Fibroblast of gingiva (primary cell): ENCODE measurements at regions not wholly inside any gene's neighbourhood (a gene's known extent, or its start where the extent isn't known, plus 50 kb on each side); places are given as distances from the start of the nearest gene placed in this dataset.
"Not testable (repeated sequence)": the region's sequence is repeated elsewhere in the genome, so short reads cannot be mapped to it uniquely, and the experiment has no call there.

ENCODE experiments used
- DNase-seq: peaks from one replicate; pipeline ENCODE4 v3.0.0-alpha.2; 2011; ENCODE audit warnings: low read depth

DNA sequence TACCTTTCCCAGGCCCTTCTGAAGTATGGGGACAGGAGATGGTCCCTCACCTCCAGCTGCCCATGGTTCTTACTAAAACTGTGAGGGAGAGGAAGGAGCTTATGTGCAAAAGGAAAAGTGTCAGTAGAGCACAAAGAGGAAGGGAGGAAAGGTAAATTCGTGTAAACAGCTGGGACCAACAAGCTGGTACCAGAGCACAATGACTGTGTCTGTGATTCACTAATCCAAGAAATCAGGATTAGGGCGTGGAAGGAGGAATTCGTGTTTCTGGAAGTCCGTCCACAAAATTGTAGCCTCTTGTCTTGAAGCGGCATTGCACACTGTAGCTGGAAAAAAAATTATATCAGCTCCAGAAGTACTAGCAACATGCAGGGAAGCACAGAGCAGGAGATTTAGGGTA lies 129.0 kb upstream of the RREB1 start:
- DNase-seq: no peak

DNA sequence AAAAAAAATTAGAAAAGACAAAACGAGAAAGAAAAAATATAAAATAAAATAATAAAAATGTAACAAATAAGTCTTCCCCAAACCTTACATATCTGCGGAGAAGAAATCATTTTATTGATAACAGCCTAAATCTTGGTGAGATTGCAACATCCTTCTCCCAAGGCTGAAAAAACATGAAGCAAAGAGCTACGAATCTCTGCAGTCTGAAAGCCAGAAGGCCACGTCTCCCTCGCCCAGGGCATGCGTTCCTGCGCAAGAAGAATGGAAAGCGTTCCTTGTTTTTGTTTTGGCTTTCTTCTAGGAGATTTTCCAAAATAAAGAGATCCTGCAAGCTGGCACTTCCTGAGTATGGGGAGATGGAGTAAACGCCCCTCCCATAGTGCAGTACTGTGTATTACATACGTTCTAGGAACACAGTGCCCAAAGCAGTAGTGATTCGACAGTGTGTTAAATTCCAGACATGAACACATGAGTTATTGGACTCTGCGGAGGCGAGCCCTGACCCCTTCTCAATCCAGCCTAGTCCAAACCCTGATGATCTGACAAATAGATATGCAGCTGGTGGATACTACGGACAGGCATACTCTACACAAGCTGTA lies 126.7 kb upstream of the RREB1 start:
- DNase-seq: no peak

DNA sequence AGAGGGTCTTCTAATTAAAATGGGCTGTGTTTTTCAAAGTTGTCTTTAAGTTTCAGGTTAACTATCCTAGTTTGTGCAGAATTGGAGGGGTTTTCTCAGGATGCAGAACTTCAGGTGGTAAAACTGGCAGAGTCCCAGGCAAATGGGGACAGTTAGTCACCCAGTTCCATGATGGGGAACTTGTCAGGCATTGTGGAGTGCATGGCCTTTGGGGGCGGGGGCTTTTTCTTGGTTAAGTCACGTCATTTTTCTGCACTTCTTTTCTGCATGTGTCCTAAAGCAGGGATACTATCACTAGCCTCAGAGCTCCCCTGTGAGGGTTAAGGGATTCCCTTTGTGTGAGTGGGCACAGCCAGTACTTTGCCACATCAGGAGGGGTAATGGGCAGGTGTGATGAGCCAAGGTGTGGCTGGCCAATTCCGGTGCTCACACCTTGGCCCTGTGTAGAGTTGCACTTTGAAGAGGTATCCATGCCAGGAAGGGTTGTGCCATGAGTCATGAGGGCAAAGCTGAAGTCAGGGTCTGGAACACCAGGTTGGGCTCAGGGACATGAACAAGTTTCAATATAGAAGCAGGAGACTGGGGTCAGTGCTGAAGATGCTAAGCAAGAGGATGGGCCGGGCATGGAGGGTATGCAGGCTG lies 126.0 kb upstream of the RREB1 start:
- DNase-seq: no peak

DNA sequence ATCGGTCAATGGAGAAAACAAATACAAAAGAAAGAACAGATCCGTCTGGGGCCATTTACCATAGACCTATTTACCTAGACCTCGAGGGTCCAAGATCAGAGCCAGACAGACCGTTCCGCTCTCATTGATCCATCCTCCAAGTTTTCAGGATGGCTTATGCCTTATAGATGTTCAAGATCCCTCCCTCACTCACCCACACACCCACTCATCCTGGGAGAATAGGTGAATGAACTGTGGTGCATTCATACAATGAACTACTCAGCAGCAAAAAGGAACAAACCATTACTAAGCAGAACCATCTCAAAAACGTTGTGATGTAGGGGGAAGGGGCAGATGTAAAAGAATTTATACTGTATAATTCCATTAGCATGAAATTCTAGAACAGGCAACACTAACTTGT lies 125.1 kb upstream of the RREB1 start:
- no peak for DNase-seq

DNA sequence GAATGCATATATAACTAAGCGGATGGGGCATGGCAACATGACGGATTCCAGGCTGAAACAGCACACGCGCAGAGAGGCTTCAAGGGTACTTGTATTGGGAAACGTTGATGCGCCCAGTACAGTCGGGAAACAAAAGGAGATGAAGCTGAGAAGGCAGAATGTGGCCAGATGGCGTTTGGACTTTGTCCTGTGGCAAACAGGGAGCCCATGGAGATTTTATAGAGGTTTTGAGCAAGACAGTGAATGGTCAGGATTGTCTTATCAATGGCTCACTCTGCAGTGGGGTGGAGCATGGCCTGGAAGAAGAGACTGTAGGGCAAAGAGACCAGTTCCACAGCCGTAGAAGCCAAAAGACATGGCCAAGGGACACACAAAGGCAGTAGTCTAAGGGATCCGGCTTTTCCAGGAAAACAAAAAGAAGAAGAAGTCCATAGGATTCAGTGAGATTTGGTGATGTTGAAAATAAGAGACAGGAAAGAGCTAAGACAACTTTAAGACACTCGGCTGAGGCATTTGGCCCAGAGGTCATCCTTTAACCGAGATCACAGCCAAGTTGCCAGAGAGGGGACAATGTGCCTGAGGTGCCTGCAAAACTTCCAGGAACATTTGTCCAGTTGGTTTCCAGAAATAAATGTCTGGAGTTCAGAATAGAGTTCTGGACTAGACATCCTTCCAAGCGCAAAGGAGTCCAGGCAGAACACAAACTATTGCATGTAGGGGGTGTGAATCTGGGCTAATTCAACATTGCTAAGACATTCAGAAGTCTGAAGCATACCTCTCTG lies 123.0 kb upstream of the RREB1 start:
- no peak for DNase-seq

DNA sequence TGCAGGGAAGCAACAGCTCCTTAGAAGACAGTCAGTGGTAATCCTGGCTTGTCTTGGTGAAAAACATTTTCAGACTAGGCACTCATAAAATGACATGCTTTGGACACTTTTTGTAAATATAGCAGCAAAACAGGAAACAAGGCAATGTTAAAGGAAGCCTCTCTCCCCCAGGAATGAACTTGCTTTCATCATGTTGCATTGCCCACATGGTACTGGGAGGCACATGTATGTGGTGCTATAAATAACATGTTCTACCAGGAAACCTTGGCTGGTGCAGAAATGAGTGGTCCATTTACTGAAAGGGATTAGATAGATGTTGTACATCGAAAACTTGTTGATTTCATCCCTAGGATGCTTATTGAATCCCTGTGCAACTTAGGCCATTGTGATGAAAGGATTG lies 121.4 kb upstream of the RREB1 start:
- no peak for DNase-seq

DNA sequence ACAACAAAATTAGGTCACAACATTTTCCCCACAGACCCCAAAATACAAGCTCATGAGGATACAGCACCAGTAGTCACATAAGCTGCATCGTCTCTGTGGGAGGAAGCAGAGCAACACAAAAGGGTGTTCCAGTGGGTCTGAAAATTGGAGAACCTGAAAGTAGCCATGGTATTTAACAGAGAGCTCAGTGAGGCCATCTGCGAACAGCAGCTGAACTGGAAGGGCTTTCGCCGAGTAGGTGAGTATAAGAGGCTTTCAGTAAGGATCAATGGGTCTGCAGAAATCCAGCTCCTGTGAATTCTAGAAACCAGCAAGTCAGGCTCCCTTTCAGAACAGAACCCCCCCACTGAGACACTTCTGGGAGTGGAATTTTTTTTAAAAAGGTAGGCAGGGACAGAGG lies 120.0 kb upstream of the RREB1 start:
- DNase-seq: no peak

DNA sequence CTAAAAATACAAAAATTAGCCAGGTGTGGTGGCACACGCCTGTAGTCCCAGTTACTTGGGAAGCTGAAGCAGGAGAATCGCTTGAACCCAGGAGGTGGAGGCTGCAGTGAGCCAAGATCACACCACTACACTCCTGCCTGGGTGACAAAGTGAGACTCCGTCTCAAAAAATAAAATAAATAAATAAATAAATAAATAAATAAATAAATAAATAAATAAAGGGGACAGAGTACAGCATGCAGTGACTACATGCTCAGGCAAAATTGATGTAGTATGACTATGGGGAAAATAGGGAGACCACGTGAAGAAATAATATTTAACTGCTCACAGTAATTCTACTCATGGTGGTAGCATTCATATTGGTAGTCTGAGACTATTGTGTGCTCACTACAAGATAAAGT lies 117.7 kb upstream of the RREB1 start:
- DNase-seq: not testable (repeated sequence)

DNA sequence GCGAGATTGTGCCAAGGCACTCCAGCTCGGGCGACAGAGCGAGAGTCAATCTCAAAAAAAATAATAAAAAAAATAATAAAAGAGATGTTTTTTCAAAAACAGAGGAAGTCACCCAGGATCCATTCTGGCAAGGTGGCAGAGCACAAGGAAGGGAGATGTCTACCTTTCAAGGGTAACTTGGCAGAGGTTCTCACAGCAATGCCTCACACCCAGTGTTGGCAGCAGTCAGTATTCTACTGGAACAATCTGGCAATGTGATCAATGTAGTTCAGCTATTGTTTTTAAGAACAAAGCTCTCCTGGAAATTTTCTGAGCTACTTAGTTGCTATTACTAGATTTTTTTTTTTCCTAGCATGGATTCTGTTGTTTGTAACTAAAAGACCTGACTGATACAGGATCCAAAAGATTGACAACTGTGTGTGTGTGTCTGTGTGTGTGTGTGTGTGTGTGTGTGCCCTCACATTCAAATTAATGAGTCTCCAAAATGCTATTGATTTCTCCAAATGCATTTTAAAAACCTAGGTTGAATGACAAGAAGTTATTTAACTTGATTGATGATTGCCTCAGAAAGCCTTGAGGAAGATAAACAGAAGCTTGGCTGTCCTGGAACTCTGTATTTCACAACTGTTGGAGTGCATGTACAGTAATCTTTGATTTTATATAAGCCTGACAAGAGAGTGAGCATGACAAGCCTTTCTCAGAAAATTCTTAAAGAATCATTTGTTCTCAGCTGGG lies 114.1 kb upstream of the RREB1 start:
- no peak for DNase-seq

DNA sequence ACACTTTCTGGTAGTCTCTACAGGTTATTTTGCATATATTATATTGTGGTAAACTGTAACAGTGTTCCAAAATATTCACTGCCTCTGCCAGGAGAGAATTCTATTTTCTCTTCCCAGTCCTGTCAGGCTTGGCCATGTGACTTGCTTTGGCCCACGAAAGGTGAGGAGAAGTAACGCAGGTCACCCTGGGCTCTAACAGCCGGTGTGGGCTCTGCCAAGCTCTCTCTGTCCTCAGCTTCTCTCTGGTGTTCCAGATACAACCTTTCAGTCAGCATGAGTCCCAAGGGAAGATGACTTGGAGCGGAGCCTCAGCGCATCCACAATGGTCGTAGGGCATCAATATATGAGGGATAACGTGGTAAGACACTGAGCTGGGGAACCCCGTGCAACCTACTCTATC lies 113.0 kb upstream of the RREB1 start:
- no peak for DNase-seq

DNA sequence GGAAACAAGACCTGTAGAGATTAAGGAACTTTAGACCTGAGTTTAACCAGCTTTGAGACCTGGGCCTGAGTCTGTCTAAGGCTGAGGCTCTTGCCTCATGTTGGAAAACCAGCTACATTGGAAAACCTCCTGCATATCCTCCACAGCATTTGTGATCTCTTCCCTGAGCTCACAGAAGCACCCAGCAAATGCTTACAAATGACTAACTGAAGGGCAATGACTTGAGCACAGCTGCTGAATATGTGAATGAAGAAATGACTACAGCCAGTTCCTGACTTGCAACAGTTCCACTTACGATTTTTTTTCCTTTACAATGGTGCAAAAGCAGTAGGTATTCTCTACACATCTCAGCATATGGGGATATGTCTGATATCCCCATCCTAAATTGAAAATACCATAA lies 112.4 kb upstream of the RREB1 start:
- no peak for DNase-seq

DNA sequence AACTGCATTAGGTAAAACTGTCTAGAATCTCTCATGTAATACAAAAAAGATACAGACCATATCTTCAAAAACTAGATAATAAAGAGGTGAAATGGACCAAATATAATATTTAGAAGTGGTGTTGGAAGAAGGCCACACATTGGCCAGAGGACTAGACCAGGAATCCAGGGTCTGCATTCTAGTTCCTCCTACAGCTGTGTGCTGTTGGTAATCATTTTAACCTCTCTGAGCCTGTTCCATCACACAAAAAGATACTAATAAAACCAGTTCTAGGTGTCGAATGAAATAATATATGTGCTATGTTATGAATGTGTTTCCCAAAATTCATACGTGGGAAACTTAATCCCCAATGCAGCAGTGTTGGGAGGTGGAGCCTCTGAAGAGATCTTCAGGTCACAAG lies 111.6 kb upstream of the RREB1 start:
- no peak for DNase-seq

DNA sequence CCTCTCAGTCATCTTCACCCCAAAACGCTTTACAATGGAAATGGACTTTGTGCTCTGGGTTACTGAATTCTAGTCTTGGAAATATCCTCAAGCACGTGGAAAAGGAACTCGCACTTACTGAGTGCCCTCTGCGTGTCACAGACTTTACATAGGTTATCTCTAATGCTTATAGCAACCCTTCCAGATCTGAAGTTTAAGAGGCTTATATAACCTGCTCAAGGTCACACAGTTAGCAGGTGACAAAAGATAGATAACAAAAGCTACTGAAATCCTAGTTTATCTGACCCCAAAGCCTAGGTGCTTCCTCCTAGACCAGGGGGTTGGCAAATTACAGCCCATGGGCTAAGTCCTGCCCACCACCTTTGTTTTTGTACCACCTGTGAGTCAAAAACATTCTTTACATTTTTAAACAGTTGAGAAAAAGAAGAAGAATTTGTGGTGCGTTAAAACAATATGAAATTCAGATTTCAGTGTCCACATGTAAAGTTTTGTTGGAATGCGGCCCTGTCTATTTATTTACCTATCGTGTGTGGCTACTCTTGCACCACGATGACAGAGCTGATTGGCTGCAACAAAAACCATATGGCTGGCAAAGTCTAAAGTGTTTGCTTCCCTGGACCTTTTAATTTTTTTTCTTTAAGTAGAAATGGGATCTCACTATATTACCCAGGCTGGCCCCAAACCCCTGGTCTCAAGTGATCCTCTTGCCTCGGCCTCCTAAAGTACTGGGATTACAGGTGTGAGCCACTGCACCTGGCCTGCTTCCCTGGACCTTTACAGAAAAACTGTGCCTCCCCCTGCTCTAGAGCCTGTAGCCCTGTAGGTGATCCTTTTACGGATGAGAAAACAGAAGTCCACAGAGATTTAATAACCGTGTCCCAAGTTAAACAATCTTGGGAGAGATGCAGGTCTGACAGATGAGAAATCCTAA lies 110.2 kb upstream of the RREB1 start:
- DNase-seq: no peak

DNA sequence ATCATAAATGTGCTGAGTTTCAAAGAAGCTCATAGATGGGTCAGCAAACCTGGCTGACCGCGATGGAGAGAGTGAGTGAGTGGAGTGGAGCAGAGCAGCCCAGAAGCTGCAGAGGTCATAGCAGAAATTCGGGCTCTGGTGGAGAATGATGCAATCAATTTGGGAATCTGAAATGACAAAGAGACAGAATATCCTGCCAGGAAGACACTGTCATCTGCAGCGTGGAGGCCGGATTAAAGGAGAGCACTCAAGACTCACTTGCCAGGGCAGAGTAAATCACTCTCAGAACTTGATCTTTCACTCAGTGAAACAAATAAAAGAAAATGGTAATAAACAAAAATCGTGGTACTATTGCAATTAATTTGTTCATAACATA lies 109.6 kb upstream of the RREB1 start:
- DNase-seq: no peak

DNA sequence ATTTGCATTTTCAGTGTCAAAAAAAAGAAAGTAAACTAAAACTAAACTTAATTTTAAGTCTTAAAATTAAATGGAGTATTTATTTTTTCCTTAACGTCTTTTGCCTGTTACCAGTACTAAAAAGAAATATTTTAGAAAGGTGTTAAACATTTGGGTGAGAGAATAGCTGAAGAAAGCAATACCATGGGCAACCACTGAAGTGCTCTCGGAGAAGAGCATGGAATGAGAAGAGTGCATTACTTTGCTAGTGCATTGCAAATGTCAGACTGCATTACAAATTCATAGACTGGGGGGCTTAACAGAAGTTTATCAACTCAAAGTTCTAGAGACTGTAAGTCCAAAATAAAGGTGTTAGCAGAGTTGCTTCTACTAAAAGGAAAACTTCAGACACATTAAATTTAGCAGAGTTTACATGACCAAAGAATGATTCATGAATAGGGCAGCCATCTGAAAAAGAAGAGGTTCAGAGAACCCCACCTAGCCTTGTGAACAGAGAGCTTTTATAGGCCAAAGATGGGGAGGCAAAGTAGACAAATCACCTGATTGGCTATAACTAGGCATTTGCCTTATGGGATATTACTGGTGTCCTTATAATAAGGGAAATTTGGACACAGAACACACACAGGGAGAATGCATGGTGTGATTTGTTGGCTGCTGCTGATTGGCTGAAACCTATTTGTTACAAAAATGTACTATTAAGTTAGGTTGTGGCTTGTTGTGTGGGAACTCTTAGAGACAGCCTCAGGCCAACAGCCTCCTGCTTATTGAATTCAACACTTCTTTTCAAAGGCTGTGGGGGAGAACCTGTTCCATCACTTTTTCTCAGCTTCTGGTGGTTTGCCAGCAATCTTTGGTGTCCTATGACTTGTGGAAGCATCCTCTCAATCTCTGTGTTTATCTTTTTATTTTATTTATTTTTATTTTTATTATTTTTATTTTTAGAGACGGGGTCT lies 106.7 kb upstream of the RREB1 start:
- DNase-seq: no peak

DNA sequence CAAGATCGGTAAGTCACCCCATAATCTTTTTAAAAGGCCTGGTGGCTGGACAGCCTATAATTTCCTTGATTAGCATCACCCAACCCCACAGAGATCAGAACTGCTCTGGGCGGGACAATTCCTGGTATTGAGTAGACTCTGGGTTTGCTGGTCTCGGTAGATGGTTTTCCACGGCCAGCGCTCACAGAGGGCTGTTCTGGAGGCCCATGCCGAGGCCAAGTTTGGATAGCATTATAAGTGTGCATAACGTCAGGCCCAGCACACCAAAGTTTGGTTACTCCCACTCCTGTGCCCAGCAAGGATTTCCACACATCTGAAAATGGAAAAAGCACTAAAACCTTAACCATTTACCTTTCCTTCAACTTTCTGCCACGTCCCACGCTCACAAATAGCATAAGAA lies 104.7 kb upstream of the RREB1 start:
- DNase-seq: no peak

DNA sequence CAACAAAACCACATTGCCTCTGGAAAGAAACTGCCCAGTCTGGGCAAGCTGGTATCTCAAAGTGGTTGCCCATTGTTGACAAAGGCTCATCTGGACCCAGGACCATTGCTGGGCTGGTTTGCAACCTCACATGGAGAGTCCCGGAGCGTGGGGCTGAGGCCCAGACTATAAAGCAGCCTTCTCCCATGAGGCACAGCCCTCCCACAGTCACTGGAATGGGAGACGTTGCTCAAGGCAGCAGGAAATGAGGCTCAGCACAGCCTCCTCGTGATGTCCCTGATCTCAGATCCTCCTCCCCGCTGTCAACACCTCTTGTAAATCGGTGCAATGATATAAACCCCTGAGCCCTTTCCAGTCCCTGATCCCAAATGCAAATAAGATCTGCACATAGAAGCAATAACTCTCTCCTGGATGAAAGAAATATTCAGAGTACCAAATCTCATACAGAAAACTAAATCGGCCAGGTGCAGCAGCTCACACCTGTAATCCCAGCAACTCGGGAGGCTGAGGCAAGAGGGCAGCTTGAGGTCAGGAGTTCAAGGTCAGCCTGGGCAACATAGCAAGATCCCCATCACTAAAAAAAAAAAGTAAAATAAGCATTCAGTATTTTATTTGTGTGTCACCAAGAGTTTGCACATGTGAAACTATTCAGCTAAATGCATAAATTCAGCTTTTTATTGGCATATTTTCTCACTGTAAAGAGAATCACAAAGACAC lies 103.0 kb upstream of the RREB1 start:
- no peak for DNase-seq

DNA sequence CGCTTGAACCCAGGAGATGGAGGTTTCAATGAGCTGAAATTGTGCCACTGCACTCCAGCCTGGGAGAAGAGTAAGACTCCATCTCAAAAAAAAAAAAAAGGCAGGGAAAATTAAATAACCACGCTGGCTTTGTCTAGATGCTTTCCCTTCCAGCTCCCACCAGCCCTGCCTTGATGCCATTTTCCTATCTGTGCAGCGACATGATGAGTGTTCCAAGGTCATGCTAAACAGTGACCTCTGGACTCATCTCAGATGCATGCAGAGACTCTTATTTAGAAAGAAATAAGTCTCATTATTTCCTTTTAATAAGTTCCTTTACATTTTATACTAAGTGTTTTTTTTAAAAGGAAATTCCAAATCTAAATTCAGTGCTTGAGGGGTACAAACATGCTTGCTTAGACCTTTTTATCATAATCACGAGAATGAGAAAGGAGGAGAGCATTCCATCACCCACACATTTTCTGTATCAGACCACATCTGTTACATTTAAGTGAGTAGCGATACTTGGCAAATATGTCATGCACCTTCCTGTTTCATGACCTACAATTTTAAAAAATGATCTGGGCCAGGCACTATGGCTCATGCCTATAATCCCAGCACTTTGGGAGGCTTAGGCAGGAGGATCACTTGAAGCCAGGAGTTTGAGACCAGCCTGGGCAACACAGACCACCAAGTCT lies 101.1 kb upstream of the RREB1 start:
- DNase-seq: no peak

DNA sequence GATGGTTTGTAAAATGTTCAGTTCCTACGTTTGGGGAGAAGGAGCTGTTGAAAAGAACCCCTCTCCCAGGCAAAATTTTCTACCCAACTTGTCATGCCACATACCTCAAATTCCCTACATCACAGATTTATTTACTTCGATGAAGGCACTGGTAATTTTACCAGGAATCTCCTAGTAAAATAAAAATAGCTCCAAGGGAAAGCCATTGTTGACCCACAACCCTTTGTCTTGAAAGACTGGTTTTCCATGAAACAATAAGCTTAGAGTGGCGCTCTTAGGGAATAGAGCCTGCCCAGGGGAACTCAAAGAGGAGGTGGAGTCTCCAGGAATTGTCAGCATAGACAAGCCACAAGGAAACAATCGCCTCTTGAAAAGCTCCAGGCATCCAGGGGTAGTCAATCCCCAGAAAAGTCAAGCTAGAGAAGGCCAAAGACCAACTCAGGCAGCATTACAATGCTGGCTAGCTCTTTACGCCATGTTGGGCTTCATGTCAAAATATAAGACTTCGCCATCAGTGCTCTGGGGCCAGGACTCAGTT lies 99.2 kb upstream of the RREB1 start:
- DNase-seq: no peak
